HepG2 (cell line): ENCODE measurements at regions not wholly inside any gene's neighbourhood (a gene's known extent, or its start where the extent isn't known, plus 50 kb on each side); places are given as distances from the start of the nearest gene placed in this dataset.
A peak's percentile ranks its signal among the peaks of the same experiment; 100 is the strongest.

Experiments
- ATAC-seq: fragments of 200-7000 bp; cut with Tn5 transposase; 3 replicates; pipeline ENCODE4 v1.9.1; 2020; ENCODE audit warnings: mild to moderate bottlenecking, moderate library complexity
- BruUV-seq: library from RNA; stranded (reverse); fragments of 400-500 nt; replicated peaks from 2 replicates; lab custom pipeline; 2021; lab: Mats Ljungman, UMichigan
- CTCF ChIA-PET: fragments of 300-600 bp; formaldehyde crosslinking; extraction: SDS; loops from one replicate; lab custom pipeline; 2021; ENCODE audit warnings: low total read pairs, inconsistent platforms, low intra/inter-chr PET ratio; lab: Yijun Ruan, JAX
- POLR2A ChIA-PET: fragments of 350-600 bp; sonication (Branson Sonifier 250); formaldehyde crosslinking; loops from one replicate; lab custom pipeline; 2020; ENCODE audit warnings: antibody characterized with exemption, inconsistent platforms; lab: Yijun Ruan, JAX
- DNase-seq: peaks from one replicate; pipeline ENCODE4 v3.0.0-alpha.2; 2015; ENCODE audit warnings: low spot score
- FAIRE-seq: peaks from 3 replicates; lab custom pipeline; 2011; peaks lifted over from hg19 to GRCh38; lab: Jason Lieb, UNC
- H2AFZ ChIP-seq: one replicate; pipeline ENCODE4 v1.6.1; 2011; ENCODE audit warnings: low read length, inconsistent platforms
- H3K27ac ChIP-seq: fragments of 300-600 bp; 3 replicates; pipeline ENCODE4 v1.8.0; 2011; ENCODE audit warnings: mixed run types, mild to moderate bottlenecking, mixed read lengths, low read length, inconsistent platforms; ENCODE audit not compliant: insufficient read depth; ENCODE audit errors: extremely low read length
- H3K27me3 ChIP-seq, 2 experiments: fragments of 200-600 bp in 1 of 2; 2 replicates in 1 of 2; 3 replicates in 1 of 2; pipeline versions ENCODE4 v1.6.0 to v1.8.0; 2011; ENCODE audit warnings: low read length in 2 of 2, mild to moderate bottlenecking in 2 of 2, moderate library complexity in 2 of 2, inconsistent platforms in 1 of 2; ENCODE audit not compliant: insufficient read depth in 2 of 2, control insufficient read depth in 1 of 2
- H3K36me3 ChIP-seq, 2 experiments: fragments of 200-600 bp in 1 of 2; replicated peaks in 1 of 2; 2 replicates in 1 of 2; 3 replicates in 1 of 2; pipeline versions ENCODE4 v1.5.1 to v1.8.0; 2011; ENCODE audit warnings: low read length in 2 of 2, inconsistent platforms in 1 of 2; ENCODE audit not compliant: insufficient read depth in 2 of 2, control insufficient read depth in 1 of 2
- H3K4me1 ChIP-seq: 2 replicates; pipeline ENCODE4 v1.5.1; 2012; ENCODE audit warnings: low read length, inconsistent platforms; ENCODE audit not compliant: insufficient read depth
- H3K4me2 ChIP-seq: 2 replicates; pipeline ENCODE4 v1.6.0; 2011; ENCODE audit warnings: low read depth, low read length, inconsistent platforms
- H3K4me3 ChIP-seq, 3 experiments: fragments of 200-600 bp in 1 of 3; sonication (generic), shearing (Covaris generic) in 1 of 3; replicated peaks in 1 of 3; 2 replicates each; pipeline ENCODE4 v1.5.1; 2011 to 2016; ENCODE audit warnings: low read length in 3 of 3, inconsistent platforms in 2 of 3, low read depth in 2 of 3, mild to moderate bottlenecking in 2 of 3, control low read depth in 1 of 3, mixed read lengths in 1 of 3; ENCODE audit not compliant: insufficient read depth in 1 of 3
- H3K79me2 ChIP-seq: one replicate; pipeline ENCODE4 v1.6.1; 2011; ENCODE audit warnings: low read length, inconsistent platforms; ENCODE audit not compliant: insufficient read depth
- H3K9ac ChIP-seq: 2 replicates; pipeline ENCODE4 v1.6.0; 2011; ENCODE audit warnings: mild to moderate bottlenecking, low read depth, low read length, inconsistent platforms; ENCODE audit not compliant: insufficient read depth
- H3K9me3 ChIP-seq: 2 replicates; pipeline ENCODE4 v1.5.1; 2012; ENCODE audit warnings: mild to moderate bottlenecking, low read length
- H4K20me1 ChIP-seq: 2 replicates; pipeline ENCODE4 v1.6.0; 2011; ENCODE audit warnings: inconsistent platforms, mild to moderate bottlenecking, low read length, moderate library complexity; ENCODE audit not compliant: insufficient read depth
- BORCS8-MEF2B ChIP-seq: sonication (generic); formaldehyde crosslinking; IDR thresholded peaks from 2 replicates; pipeline ENCODE4 v1.8.0; 2022; ENCODE audit warnings: mild to moderate bottlenecking, missing genetic modification reagents
- CENPBD1 ChIP-seq: sonication (generic); formaldehyde crosslinking; IDR thresholded peaks from 2 replicates; pipeline ENCODE4 v1.8.0; 2022; ENCODE audit warnings: missing genetic modification reagents, low read depth, mild to moderate bottlenecking, borderline replicate concordance
- EEA1 ChIP-seq: sonication (generic); formaldehyde crosslinking; IDR thresholded peaks from 2 replicates; pipeline ENCODE4 v1.5.1; 2020; ENCODE audit warnings: mild to moderate bottlenecking, missing genetic modification reagents, borderline replicate concordance
- KLF11 ChIP-seq: IDR thresholded peaks from 2 replicates; pipeline ENCODE4 v1.6.1; 2016; ENCODE audit warnings: missing compliant biosample characterization
- RERE ChIP-seq: IDR thresholded peaks from 2 replicates; pipeline ENCODE4 v1.6.1; 2016; ENCODE audit warnings: low read depth, missing genetic modification reagents, missing compliant biosample characterization
- ZBTB7B ChIP-seq: sonication (generic); formaldehyde crosslinking; IDR thresholded peaks from 2 replicates; pipeline ENCODE4 v1.4.0; 2020; ENCODE audit warnings: missing genetic modification reagents
- ZNF124 ChIP-seq: sonication (generic); formaldehyde crosslinking; IDR thresholded peaks from 2 replicates; pipeline ENCODE4 v1.4.0; 2020; ENCODE audit warnings: missing genetic modification reagents
- WGBS: methylation state at CpG from one replicate; pipeline ENCODE4 v1.1.6; 2017; ENCODE audit warnings: low lambda C conversion rate; 5-methylcytosine and 5-hydroxymethylcytosine counted together
- in situ Hi-C: cut with HindIII; loops from 2 replicates; pipeline ENCODE4 v1.10.0; 2017; ENCODE audit warnings: low pct_unique_long_range_greater_than_20kb; ENCODE audit not compliant: extremely low pct_ligation_motif_present
- intact Hi-C: fragments of 100-400 bp; cut with micrococcal nuclease; formaldehyde crosslinking; loops from one replicate; pipeline ENCODE4 v1.10.0; 2022; ENCODE audit not compliant: unreplicated experiment
- TF ChIP-seq, protein P1 (sequence below): sonication (generic); formaldehyde crosslinking; IDR thresholded peaks from 2 replicates; pipeline ENCODE4 v1.5.0; 2020; ENCODE audit warnings: mild to moderate bottlenecking, missing genetic modification reagents, moderate library complexity

DNA sequence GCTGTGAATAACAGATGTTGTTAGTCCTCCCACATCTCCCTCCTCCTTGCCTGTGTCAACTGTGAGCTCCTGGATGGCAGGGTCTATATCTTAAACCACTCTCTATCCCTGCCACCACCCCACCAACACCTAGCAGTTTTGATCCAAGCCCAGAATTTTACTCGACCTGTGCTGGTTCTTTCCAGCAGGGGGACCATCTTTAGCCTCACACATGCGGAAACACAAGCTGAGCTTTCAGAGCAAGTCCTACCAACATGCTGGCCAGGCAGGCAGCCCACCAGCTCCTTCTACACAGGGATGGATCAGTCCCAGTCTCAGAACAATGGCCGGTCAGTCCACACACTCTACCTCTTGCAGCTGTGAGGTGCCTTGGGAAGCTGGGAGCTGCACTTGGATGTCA, 231.5 kb downstream of the NXPE2 start:
- ChIA-PET POLR2A (no interaction called here), CTCF (no interaction called here)
- Histone ChIP-seq H3K4me2 (no peak overlapping the region), H3K4me1 (no peaks in the 10 kb centered on the region), H2AFZ (no peak overlapping the region), H3K9me3 (no peaks in the 10 kb centered on the region), H3K27ac (no peak overlapping the region), H3K27me3 (peaks cover 0 to 4% of the 10 kb centered on the region in 2 experiments; a peak in 1 of 5 replicates), H4K20me1 (no peaks in the 10 kb centered on the region), H3K36me3 (no peaks in the 10 kb centered on the region), H3K9ac (no peak overlapping the region), H3K4me3 (no peak overlapping the region), H3K79me2 (no peaks in the 10 kb centered on the region)
- ATAC-seq (peak; percentile 77), FAIRE-seq (peak; percentile 44), DNase-seq (peak; percentile 9)
- TF ChIP-seq ZNF124 (CRISPR knock-in tag) (no peak), CENPBD1 (CRISPR knock-in tag) (no peak), BORCS8-MEF2B (CRISPR knock-in tag) (no peak), EEA1 (0 out of 2 replicates have a peak, but pooled peaks have one; percentile 36), ZBTB7B (CRISPR knock-in tag) (no peak), RERE (CRISPR knock-in tag) (no peak), KLF11 (CRISPR knock-in tag) (no peak)
- TF ChIP-seq, protein P1, sequence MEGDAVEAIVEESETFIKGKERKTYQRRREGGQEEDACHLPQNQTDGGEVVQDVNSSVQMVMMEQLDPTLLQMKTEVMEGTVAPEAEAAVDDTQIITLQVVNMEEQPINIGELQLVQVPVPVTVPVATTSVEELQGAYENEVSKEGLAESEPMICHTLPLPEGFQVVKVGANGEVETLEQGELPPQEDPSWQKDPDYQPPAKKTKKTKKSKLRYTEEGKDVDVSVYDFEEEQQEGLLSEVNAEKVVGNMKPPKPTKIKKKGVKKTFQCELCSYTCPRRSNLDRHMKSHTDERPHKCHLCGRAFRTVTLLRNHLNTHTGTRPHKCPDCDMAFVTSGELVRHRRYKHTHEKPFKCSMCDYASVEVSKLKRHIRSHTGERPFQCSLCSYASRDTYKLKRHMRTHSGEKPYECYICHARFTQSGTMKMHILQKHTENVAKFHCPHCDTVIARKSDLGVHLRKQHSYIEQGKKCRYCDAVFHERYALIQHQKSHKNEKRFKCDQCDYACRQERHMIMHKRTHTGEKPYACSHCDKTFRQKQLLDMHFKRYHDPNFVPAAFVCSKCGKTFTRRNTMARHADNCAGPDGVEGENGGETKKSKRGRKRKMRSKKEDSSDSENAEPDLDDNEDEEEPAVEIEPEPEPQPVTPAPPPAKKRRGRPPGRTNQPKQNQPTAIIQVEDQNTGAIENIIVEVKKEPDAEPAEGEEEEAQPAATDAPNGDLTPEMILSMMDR (CRISPR knock-in tag), result 0 out of 2 replicates have a peak, but pooled peaks have one; percentile 31
- intact Hi-C loops (no loop called here), in situ Hi-C loops (loop anchor here (5.0 kb wide), 1 partner anchor 37 kb away; no protein-coding TSS in a partner anchor)
- BruUV-seq, result no TSS peak
- WGBS, result 0% methylated on average over 2 of the region's 3 CpGs
